BE2C (cell line): ENCODE measurements at regions not wholly inside any gene's neighbourhood (a gene's known extent, or its start where the extent isn't known, plus 50 kb on each side); places are given as distances from the start of the nearest gene placed in this dataset.

Experiments used
- DNase-seq: peaks from one replicate; pipeline ENCODE4 v3.0.0-alpha.2; 2020
- H3K27me3 ChIP-seq: fragments of 250-450 bp; sonication (Bioruptor Pico); 2 replicates; pipeline ENCODE4 v1.5.1; 2020; ENCODE audit warnings: mild to moderate bottlenecking
- H3K36me3 ChIP-seq: fragments of 250-450 bp; sonication (Bioruptor Pico); 2 replicates; pipeline ENCODE4 v1.5.1; 2020; ENCODE audit warnings: mild to moderate bottlenecking
- H3K4me1 ChIP-seq: fragments of 250-450 bp; sonication (Bioruptor Pico); 2 replicates; pipeline ENCODE4 v1.5.1; 2020
- H3K4me3 ChIP-seq: 2 replicates; pipeline ENCODE4 v1.5.1; 2011; ENCODE audit warnings: low read depth, low read length
- H3K9me3 ChIP-seq: fragments of 250-450 bp; sonication (Bioruptor Pico); 2 replicates; pipeline ENCODE4 v1.5.1; 2020
- TF ChIP-seq, protein P1 (sequence below): IDR thresholded peaks from 2 replicates; pipeline ENCODE4 v1.5.1; 2012; ENCODE audit warnings: mild to moderate bottlenecking, low read depth, low read length

DNA sequence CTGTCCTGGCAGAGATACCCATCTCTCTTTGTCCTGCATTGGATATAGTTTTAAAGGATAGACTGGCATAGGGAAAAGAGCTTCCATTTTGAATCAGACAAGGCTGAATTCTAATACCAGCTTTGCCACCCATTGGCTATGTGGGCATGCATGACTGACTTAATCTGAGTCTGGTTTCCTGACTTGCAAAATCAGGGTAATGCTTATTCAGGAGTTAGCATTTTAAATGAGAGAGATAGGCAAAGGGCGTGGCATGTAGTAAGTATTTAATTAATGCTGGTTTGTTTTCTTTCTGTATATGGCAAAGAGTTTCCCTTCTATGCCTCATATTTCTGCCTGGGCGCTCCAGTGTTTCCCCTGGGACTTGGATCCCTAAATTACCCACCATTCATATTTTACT lies 492.9 kb downstream of the IGSF11 start:
- H3K27me3 ChIP-seq: no peaks in the 10 kb centered on the region
- no peak for DNase-seq
- H3K9me3 ChIP-seq: no peaks in the 10 kb centered on the region
- TF ChIP-seq, protein P1, sequence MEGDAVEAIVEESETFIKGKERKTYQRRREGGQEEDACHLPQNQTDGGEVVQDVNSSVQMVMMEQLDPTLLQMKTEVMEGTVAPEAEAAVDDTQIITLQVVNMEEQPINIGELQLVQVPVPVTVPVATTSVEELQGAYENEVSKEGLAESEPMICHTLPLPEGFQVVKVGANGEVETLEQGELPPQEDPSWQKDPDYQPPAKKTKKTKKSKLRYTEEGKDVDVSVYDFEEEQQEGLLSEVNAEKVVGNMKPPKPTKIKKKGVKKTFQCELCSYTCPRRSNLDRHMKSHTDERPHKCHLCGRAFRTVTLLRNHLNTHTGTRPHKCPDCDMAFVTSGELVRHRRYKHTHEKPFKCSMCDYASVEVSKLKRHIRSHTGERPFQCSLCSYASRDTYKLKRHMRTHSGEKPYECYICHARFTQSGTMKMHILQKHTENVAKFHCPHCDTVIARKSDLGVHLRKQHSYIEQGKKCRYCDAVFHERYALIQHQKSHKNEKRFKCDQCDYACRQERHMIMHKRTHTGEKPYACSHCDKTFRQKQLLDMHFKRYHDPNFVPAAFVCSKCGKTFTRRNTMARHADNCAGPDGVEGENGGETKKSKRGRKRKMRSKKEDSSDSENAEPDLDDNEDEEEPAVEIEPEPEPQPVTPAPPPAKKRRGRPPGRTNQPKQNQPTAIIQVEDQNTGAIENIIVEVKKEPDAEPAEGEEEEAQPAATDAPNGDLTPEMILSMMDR: no peak
- no peaks in the 10 kb centered on the region for H3K4me1 ChIP-seq
- H3K36me3 ChIP-seq: no peaks in the 10 kb centered on the region
- no peak overlapping the region for H3K4me3 ChIP-seq

DNA sequence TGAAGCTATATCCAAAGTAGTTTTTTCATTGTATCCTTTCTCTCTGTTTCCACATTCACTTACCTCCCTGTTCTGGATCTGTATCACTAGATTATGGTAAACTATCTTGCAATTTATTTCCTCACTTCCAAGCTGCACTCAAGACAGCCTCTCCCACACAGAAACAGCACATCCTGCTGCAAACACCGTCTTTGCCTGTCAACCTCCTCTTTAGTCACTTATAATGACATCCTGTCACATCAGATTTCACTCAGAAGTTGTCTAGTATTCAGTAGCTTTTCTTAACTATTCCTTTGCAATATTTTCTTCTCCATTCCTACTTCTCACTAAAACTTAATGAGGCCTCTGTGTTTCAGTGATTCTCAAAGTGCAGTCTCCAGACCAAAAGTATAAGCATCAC lies 490.8 kb downstream of the IGSF11 start:
- TF ChIP-seq, protein P1: no peak
- H3K27me3 ChIP-seq: no peaks in the 10 kb centered on the region
- no peak overlapping the region for H3K4me3 ChIP-seq
- no peak for DNase-seq
- no peaks in the 10 kb centered on the region for H3K36me3 ChIP-seq
- H3K4me1 ChIP-seq: no peaks in the 10 kb centered on the region; the same call in 1 of the 2 replicates
- H3K9me3 ChIP-seq: no peaks in the 10 kb centered on the region

DNA sequence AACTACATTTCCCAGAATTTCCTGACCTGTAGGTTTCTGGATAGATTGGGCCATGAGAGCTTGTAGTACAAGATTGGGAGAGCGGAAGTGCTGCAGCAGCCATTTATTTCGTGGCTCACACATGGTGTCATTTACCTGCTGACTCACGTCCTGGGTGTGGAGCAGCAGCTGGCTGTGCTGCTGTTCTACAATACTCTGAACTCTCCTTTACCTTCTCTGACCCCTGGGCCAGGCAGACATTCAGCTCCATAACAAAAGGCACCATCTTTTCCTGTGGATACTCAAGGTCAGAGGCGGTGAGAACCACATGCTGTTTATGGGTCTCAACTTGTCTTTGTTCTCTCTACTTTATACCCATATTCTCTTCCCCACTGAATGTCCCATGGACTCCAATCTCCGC lies 490.2 kb downstream of the IGSF11 start:
- H3K36me3 ChIP-seq: no peaks in the 10 kb centered on the region
- no peak overlapping the region for H3K4me3 ChIP-seq
- TF ChIP-seq, protein P1: no peak
- no peaks in the 10 kb centered on the region for H3K27me3 ChIP-seq
- no peaks in the 10 kb centered on the region; the same call in 1 of the 2 replicates for H3K4me1 ChIP-seq
- no peaks in the 10 kb centered on the region for H3K9me3 ChIP-seq
- DNase-seq: no peak

DNA sequence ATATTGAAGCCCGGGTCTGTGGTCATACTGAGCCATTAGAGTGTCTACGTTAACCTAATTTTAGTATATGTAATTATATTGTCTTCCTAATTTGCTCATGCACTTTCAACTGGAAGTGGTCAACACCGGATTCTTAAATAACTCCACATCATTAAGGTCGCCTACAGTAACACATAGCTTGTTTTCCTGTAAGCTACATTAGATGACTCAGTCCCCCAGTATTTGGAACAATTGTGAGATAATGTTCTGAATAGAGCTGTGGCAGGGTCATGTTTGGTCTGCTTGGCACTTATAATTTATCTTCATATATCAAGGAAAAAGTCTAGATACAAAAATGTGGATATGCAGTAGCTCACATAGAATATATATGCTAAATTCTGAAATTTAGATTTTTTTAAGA lies 486.2 kb downstream of the IGSF11 start:
- TF ChIP-seq, protein P1: no peak
- Histone ChIP-seq H3K4me1 (no peaks in the 10 kb centered on the region; the same call in 1 of the 2 replicates), H3K9me3 (no peaks in the 10 kb centered on the region), H3K27me3 (no peaks in the 10 kb centered on the region), H3K36me3 (no peaks in the 10 kb centered on the region), H3K4me3 (no peak overlapping the region)
- DNase-seq: no peak

DNA sequence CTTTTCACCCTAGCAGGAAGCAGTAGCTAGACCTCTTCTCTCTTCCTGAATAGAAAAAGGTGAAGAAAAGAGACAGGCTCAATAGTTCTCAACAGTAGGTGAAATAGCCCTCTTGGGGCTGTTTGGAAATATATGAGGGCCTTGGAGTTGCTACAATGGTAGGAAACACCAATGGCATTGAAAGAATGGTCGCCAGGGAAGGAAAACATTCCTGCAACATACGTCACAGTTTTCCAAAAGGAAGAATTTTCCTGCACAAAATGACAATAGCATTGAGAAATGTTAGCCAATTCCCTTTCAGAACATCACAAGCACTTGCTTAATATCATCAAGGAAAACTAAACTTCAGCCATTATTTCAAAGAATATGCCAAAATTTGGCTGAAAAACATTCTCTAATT lies 484.5 kb downstream of the IGSF11 start:
- Histone ChIP-seq H3K27me3 (no peaks in the 10 kb centered on the region), H3K9me3 (no peaks in the 10 kb centered on the region), H3K4me3 (no peak overlapping the region), H3K4me1 (no peaks in the 10 kb centered on the region; the same call in 1 of the 2 replicates), H3K36me3 (no peaks in the 10 kb centered on the region)
- TF ChIP-seq, protein P1: no peak
- no peak for DNase-seq

DNA sequence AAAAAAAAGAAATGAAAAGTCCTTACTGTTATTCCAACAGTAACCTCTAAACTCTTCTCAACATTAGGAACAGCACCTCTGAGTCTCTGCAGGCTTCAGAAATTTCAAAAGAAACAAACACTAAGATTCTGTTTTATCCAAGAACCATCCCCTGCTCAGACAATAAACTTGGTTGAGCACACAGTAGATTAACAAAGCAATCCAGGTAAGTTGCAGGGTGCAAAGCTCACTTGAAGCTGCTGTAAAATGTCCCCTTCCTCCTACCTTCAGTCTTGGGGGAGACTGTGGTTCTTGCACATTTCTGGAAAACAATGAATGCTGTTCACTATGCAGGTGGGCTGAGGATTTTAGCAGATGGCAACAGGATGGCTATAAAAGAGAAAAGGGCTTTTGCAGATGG lies 484.1 kb downstream of the IGSF11 start:
- Histone ChIP-seq H3K4me1 (no peaks in the 10 kb centered on the region; the same call in 1 of the 2 replicates), H3K27me3 (no peaks in the 10 kb centered on the region), H3K4me3 (no peak overlapping the region), H3K36me3 (no peaks in the 10 kb centered on the region), H3K9me3 (no peaks in the 10 kb centered on the region)
- no peak for DNase-seq
- TF ChIP-seq, protein P1: no peak
